ENCODE measurements at regions not wholly inside any gene's neighbourhood (a gene's known extent, or its start where the extent isn't known, plus 50 kb on each side); places are given as distances from the start of the nearest gene placed in this dataset.

- DNase-seq (ENCODE audit: low spot score) = no peak
- Mint-ChIP-seq H3K27ac (no peak overlapping the region), H3K4me3 (no peak overlapping the region), H3K27me3 (ENCODE audit: low read depth) (no peaks in the 10 kb centered on the region; the same call in 1 of the 2 replicates), H3K4me1 (no peaks in the 10 kb centered on the region), H3K9me3 (peaks cover 2% of the 10 kb centered on the region), H3K36me3 (peaks cover 2% of the 10 kb centered on the region; the same call in 1 of the 2 replicates)
- CTCF ChIA-PET = no interaction called here
- TF ChIP-seq SP1 (CRISPR knock-in tag; conservative IDR thresholded peaks at IDR 0.05) (no peak), E2F5 (CRISPR knock-in tag; IDR thresholded peaks at IDR 0.05) (no peak), AR (CRISPR knock-in tag; IDR thresholded peaks at IDR 0.05) (no peak), ZMAT4 (CRISPR knock-in tag; IDR thresholded peaks at IDR 0.05) (no peak), NFE2L1 (CRISPR knock-in tag; IDR thresholded peaks at IDR 0.05) (no peak), TP53 (CRISPR knock-in tag; IDR thresholded peaks at IDR 0.05) (no peak), ZNF512 (CRISPR knock-in tag; IDR thresholded peaks at IDR 0.05; ENCODE audit: borderline replicate concordance) (no peak), ELF4 (CRISPR knock-in tag; IDR thresholded peaks at IDR 0.05; ENCODE audit: low read depth) (no peak), HMGXB4 (CRISPR knock-in tag; IDR thresholded peaks at IDR 0.05) (no peak)
- TF ChIP-seq, protein P1, sequence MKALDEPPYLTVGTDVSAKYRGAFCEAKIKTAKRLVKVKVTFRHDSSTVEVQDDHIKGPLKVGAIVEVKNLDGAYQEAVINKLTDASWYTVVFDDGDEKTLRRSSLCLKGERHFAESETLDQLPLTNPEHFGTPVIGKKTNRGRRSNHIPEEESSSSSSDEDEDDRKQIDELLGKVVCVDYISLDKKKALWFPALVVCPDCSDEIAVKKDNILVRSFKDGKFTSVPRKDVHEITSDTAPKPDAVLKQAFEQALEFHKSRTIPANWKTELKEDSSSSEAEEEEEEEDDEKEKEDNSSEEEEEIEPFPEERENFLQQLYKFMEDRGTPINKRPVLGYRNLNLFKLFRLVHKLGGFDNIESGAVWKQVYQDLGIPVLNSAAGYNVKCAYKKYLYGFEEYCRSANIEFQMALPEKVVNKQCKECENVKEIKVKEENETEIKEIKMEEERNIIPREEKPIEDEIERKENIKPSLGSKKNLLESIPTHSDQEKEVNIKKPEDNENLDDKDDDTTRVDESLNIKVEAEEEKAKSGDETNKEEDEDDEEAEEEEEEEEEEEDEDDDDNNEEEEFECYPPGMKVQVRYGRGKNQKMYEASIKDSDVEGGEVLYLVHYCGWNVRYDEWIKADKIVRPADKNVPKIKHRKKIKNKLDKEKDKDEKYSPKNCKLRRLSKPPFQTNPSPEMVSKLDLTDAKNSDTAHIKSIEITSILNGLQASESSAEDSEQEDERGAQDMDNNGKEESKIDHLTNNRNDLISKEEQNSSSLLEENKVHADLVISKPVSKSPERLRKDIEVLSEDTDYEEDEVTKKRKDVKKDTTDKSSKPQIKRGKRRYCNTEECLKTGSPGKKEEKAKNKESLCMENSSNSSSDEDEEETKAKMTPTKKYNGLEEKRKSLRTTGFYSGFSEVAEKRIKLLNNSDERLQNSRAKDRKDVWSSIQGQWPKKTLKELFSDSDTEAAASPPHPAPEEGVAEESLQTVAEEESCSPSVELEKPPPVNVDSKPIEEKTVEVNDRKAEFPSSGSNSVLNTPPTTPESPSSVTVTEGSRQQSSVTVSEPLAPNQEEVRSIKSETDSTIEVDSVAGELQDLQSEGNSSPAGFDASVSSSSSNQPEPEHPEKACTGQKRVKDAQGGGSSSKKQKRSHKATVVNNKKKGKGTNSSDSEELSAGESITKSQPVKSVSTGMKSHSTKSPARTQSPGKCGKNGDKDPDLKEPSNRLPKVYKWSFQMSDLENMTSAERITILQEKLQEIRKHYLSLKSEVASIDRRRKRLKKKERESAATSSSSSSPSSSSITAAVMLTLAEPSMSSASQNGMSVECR (CRISPR knock-in tag; IDR thresholded peaks at IDR 0.05; ENCODE audit: borderline replicate concordance) = no peak
- no peak for ATAC-seq
- POLR2A ChIA-PET = no interaction called here
Measured at GRCh38 chr4:127134490-127134889, 498.3 kb upstream of the INTU start.

GRCh38 chr4:127138586-127138985 lies 494.2 kb upstream of the INTU start:
- POLR2A ChIA-PET = no interaction called here
- H3K9me3 Mint-ChIP-seq = no peaks in the 10 kb centered on the region
- ATAC-seq = no peak
- no peaks in the 10 kb centered on the region for H3K36me3 Mint-ChIP-seq
- CTCF ChIA-PET = no interaction called here
- DNase-seq (ENCODE audit: low spot score) = no peak
- no peaks in the 10 kb centered on the region for H3K27me3 Mint-ChIP-seq (ENCODE audit: low read depth)
- H3K4me3 Mint-ChIP-seq = no peak overlapping the region
- no peak overlapping the region for H3K27ac Mint-ChIP-seq
- H3K4me1 Mint-ChIP-seq = peaks cover 7% of the 10 kb centered on the region; the same call in 1 of the 2 replicates
- TF ChIP-seq AFF4 (CRISPR knock-in tag; IDR thresholded peaks at IDR 0.05; ENCODE audit: borderline replicate concordance) = no peak
- TF ChIP-seq SMAD4 (CRISPR knock-in tag; IDR thresholded peaks at IDR 0.05) = no peak
- no peak for TF ChIP-seq ZNF317 (CRISPR knock-in tag; IDR thresholded peaks at IDR 0.05; ENCODE audit: borderline replicate concordance, low read depth)
- TF ChIP-seq FOXJ3 (CRISPR knock-in tag; IDR thresholded peaks at IDR 0.05; ENCODE audit: borderline replicate concordance) = no peak
- TF ChIP-seq JAZF1 (CRISPR knock-in tag; IDR thresholded peaks at IDR 0.05) = no peak
- TF ChIP-seq GTF2I (CRISPR knock-in tag; conservative IDR thresholded peaks at IDR 0.05) = no peak
- TF ChIP-seq ETV6 (CRISPR knock-in tag; IDR thresholded peaks at IDR 0.05) = no peak
- no peak for TF ChIP-seq HMGA2 (CRISPR knock-in tag; IDR thresholded peaks at IDR 0.05)
